ENCODE measurements at regions not wholly inside any gene's neighbourhood (a gene's known extent, or its start where the extent isn't known, plus 50 kb on each side); places are given as distances from the start of the nearest gene placed in this dataset.

GRCh38 chr6:165820407-165820806, 157.4 kb upstream of the PDE10A start:
- H3K27me3 ChIP-seq (replicated peaks; ENCODE audit: insufficient read depth, low read depth, low read length, poor library complexity): peaks cover 50% of the 10 kb centered on the region
- H3K4me1 ChIP-seq (ENCODE audit: insufficient read depth, low read length, poor library complexity, severe bottlenecking): no peaks in the 10 kb centered on the region
- no peak overlapping the region for H3K27ac ChIP-seq (ENCODE audit: low read depth, low read length, poor library complexity, severe bottlenecking)
- no peaks in the 10 kb centered on the region for H3K36me3 ChIP-seq (ENCODE audit: insufficient read depth, low read length, poor library complexity, severe bottlenecking)
- no peak overlapping the region for H3K4me3 ChIP-seq (ENCODE audit: low read depth, low read length, poor library complexity, severe bottlenecking)
- CTCF ChIA-PET: no interaction called here
- intact Hi-C loops (cut with micrococcal nuclease; ENCODE audit: unreplicated experiment): no loop called here
- no peak for TF ChIP-seq CTCF (conservative IDR thresholded peaks at IDR 0.05; ENCODE audit: low read depth, low read length)
- TF ChIP-seq EZH2 (IDR thresholded peaks at IDR 0.05; ENCODE audit: borderline replicate concordance, low read depth, low read length, poor library complexity, severe bottlenecking): no peak
- no peaks in the 10 kb centered on the region for H3K9me3 ChIP-seq (ENCODE audit: low read depth, low read length, poor library complexity, severe bottlenecking)
- no peak for DNase-seq (ENCODE audit: low spot score)
- POLR2A ChIA-PET (ENCODE audit: low non-redundant PET): no interaction called here
- BruUV-seq (replicated peaks): no TSS peak

GRCh38 chr6:165819394-165819793, 156.4 kb upstream of the PDE10A start:
- Histone ChIP-seq H3K4me3 (ENCODE audit: low read depth, low read length, poor library complexity, severe bottlenecking) (no peak overlapping the region), H3K36me3 (ENCODE audit: insufficient read depth, low read length, poor library complexity, severe bottlenecking) (no peaks in the 10 kb centered on the region), H3K4me1 (ENCODE audit: insufficient read depth, low read length, poor library complexity, severe bottlenecking) (no peaks in the 10 kb centered on the region), H3K27me3 (replicated peaks; ENCODE audit: insufficient read depth, low read depth, low read length, poor library complexity) (peaks cover 61% of the 10 kb centered on the region), H3K27ac (ENCODE audit: low read depth, low read length, poor library complexity, severe bottlenecking) (no peak overlapping the region), H3K9me3 (ENCODE audit: low read depth, low read length, poor library complexity, severe bottlenecking) (no peaks in the 10 kb centered on the region)
- TF ChIP-seq EZH2 (IDR thresholded peaks at IDR 0.05; ENCODE audit: borderline replicate concordance, low read depth, low read length, poor library complexity, severe bottlenecking) (no peak), CTCF (conservative IDR thresholded peaks at IDR 0.05; ENCODE audit: low read depth, low read length) (no peak)
- no peak for DNase-seq (ENCODE audit: low spot score)
- POLR2A ChIA-PET (ENCODE audit: low non-redundant PET): no interaction called here
- intact Hi-C loops (cut with micrococcal nuclease; ENCODE audit: unreplicated experiment): no loop called here
- no TSS peak for BruUV-seq (replicated peaks)
- CTCF ChIA-PET: no interaction called here

- intact Hi-C loops (cut with micrococcal nuclease; ENCODE audit: unreplicated experiment): no loop called here
- BruUV-seq (replicated peaks): no TSS peak
- no peaks in the 10 kb centered on the region for H3K36me3 ChIP-seq (ENCODE audit: insufficient read depth, low read length, poor library complexity, severe bottlenecking)
- POLR2A ChIA-PET (ENCODE audit: low non-redundant PET): no interaction called here
- no peaks in the 10 kb centered on the region for H3K9me3 ChIP-seq (ENCODE audit: low read depth, low read length, poor library complexity, severe bottlenecking)
- CTCF ChIA-PET: no interaction called here
- H3K27ac ChIP-seq (ENCODE audit: low read depth, low read length, poor library complexity, severe bottlenecking): no peak overlapping the region
- TF ChIP-seq CTCF (conservative IDR thresholded peaks at IDR 0.05; ENCODE audit: low read depth, low read length) (no peak), EZH2 (IDR thresholded peaks at IDR 0.05; ENCODE audit: borderline replicate concordance, low read depth, low read length, poor library complexity, severe bottlenecking) (no peak)
- no peak overlapping the region for H3K4me3 ChIP-seq (ENCODE audit: low read depth, low read length, poor library complexity, severe bottlenecking)
- H3K4me1 ChIP-seq (ENCODE audit: insufficient read depth, low read length, poor library complexity, severe bottlenecking): no peaks in the 10 kb centered on the region
- DNase-seq (ENCODE audit: low spot score): no peak
- peaks cover 73% of the 10 kb centered on the region for H3K27me3 ChIP-seq (replicated peaks; ENCODE audit: insufficient read depth, low read depth, low read length, poor library complexity)
Measured at GRCh38 chr6:165818200-165818599, 155.2 kb upstream of the PDE10A start.

All from A673 (cell line).